Mucosa of rectum (tissue), 2 donors: ENCODE measurements at regions not wholly inside any gene's neighbourhood (a gene's known extent, or its start where the extent isn't known, plus 50 kb on each side); places are given as distances from the start of the nearest gene placed in this dataset.
A peak's percentile ranks its signal among the peaks of the same experiment; 100 is the strongest.

Source experiments
- H3K27ac ChIP-seq, 2 donors: one replicate each; pipeline ENCODE4 v1.7.0; 2013; ENCODE audit warnings: inconsistent platforms in 2 of 2, low read depth in 2 of 2, low read length in 2 of 2
- H3K27me3 ChIP-seq, 2 donors: one replicate each; pipeline ENCODE4 v1.7.0; 2013; ENCODE audit warnings: low read length in 2 of 2; ENCODE audit not compliant: control insufficient read depth in 2 of 2, insufficient read depth in 2 of 2
- H3K36me3 ChIP-seq, 2 donors: one replicate each; pipeline ENCODE4 v1.7.0; 2013; ENCODE audit warnings: low read length in 2 of 2; ENCODE audit not compliant: control insufficient read depth in 2 of 2, insufficient read depth in 2 of 2
- H3K4me1 ChIP-seq, 2 donors: one replicate each; pipeline ENCODE4 v1.7.0; 2013; ENCODE audit warnings: low read length in 2 of 2, mild to moderate bottlenecking in 1 of 2; ENCODE audit not compliant: control insufficient read depth in 2 of 2, insufficient read depth in 2 of 2
- H3K4me3 ChIP-seq, 2 donors: one replicate each; pipeline ENCODE4 v1.7.0; 2013; ENCODE audit warnings: low read length in 2 of 2
- H3K9ac ChIP-seq, 2 donors: one replicate each; pipeline ENCODE4 v1.7.0; 2013; ENCODE audit warnings: low read length in 2 of 2, low read depth in 1 of 2, mild to moderate bottlenecking in 1 of 2
- H3K9me3 ChIP-seq, 2 donors: one replicate each; pipeline ENCODE4 v1.7.0; 2013; ENCODE audit warnings: low read length in 2 of 2; ENCODE audit not compliant: control insufficient read depth in 2 of 2
- donor health status: healthy.
- donor health status: Normal muscosa, but diverticular disease.

DNA sequence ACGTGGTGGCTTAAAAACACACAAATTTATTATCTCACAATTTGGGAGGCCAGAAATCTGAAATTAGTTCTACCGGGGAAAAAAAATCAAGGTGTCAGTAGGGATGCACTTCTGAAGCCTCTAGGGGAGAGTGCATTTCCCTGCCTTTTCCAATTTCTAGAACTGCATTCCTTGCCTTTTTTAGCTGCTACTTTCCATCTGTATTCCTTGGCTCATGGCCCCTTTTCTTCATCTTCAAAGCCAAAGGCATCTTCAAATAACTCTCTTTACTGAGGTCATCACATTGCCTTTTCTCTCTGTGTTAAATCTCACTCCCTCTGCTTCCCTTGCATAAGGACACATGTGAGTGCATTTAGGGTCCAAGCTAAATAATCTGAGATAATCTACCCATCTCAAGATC, 69.5 kb upstream of the NEO1 start:
- H3K27ac ChIP-seq: no peak overlapping the region
- no peaks in the 10 kb centered on the region for H3K4me1 ChIP-seq
- H3K9ac ChIP-seq: no peak overlapping the region
- H3K27me3 ChIP-seq: no peaks in the 10 kb centered on the region
- no peak overlapping the region for H3K4me3 ChIP-seq
- H3K9me3 ChIP-seq: no peaks in the 10 kb centered on the region
- no peaks in the 10 kb centered on the region for H3K36me3 ChIP-seq

DNA sequence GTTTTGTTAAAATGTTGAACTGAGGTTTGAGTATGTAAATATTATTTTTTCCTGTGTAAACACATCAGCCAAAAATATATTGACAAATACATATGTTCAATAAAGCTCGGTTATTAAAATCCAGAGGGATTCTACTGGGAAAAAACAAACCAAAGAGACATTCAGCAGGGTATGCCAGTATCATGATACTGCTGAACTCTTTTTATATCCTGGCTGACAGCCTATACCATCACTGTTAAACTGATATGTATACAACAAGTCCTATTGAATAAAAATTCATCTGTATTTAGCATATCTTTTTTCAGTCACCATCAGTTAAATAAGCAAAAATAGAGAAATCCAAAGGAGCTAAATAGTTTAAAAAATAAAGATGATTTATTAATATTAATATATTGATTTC, 71.6 kb upstream of the NEO1 start:
- Histone ChIP-seq H3K9ac (no peak overlapping the region), H3K27me3 (no peaks in the 10 kb centered on the region)

DNA sequence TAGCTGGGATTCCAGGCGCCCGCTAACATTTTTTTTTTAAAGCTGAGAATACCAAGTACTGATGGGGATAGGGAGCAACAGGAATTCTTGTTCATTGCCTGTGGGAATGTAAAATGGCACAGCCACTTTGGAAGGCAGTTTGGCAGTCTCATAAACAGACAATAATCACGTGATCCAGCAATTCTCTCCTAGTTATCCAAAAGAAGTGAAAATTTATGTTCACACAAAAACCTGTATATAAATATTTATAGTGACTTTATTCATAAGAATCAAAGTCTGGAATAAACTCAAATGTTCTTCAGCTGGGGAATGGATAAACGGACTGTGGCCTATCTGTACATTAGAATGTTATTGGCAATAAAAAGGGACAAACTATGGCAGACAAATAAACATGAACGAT, 72.5 kb upstream of the NEO1 start:
- Histone ChIP-seq H3K36me3 (no peaks in the 10 kb centered on the region), H3K9ac (no peak overlapping the region), H3K27me3 (no peaks in the 10 kb centered on the region), H3K4me1 (no peaks in the 10 kb centered on the region), H3K4me3 (no peak overlapping the region), H3K9me3 (no peaks in the 10 kb centered on the region), H3K27ac (no peak overlapping the region)

More for the DNA sequence above, 71.6 kb upstream of the NEO1 start:
- H3K4me3 ChIP-seq: no peak overlapping the region
- no peak overlapping the region for H3K27ac ChIP-seq
- H3K9me3 ChIP-seq: no peaks in the 10 kb centered on the region
- H3K4me1 ChIP-seq: no peaks in the 10 kb centered on the region
- no peaks in the 10 kb centered on the region for H3K36me3 ChIP-seq

DNA sequence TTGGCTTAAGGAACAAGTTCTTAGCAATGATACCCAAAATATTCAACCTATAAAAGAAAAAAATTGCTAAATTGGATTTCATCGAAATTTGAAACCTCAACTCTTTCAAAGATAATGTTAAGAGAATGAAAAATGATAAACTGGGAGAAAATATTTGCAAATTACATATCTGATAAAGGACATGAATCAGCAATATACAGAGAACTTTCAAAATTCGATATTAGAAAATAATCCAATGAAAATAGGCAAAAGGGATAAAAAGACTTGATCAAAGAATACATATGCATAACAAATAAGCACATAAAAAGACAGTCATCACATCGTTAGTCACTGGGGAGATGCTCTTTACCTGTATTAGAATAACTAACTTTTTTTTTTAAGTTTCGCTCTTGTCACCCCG, 73.0 kb upstream of the NEO1 start:
- Histone ChIP-seq H3K9ac (no peak overlapping the region), H3K4me1 (no peaks in the 10 kb centered on the region), H3K27me3 (no peaks in the 10 kb centered on the region), H3K9me3 (no peaks in the 10 kb centered on the region), H3K4me3 (no peak overlapping the region), H3K27ac (no peak overlapping the region), H3K36me3 (no peaks in the 10 kb centered on the region)

DNA sequence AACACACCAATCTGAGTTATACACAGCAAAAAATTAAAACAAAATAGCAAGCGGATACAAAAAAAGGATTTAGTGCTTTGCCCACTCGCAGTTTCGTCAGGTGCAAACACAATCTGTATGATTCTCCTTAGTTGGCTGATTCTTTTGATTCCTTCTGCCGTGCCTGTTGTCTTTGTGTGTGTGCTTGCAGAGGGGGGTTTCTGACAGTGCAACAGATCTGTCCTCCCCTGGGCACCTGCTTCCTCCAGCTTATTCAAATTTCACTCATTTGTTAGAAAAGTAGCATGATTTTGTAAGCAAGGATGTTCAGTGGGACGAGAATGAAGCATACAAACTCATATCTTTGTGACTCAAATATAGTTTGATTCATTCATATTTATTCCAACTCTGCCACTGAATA, 74.0 kb upstream of the NEO1 start:
- Histone ChIP-seq H3K4me3 (no peak overlapping the region), H3K4me1 (no peaks in the 10 kb centered on the region), H3K27me3 (no peaks in the 10 kb centered on the region), H3K27ac (no peak overlapping the region), H3K36me3 (no peaks in the 10 kb centered on the region), H3K9ac (no peak overlapping the region), H3K9me3 (no peaks in the 10 kb centered on the region)

DNA sequence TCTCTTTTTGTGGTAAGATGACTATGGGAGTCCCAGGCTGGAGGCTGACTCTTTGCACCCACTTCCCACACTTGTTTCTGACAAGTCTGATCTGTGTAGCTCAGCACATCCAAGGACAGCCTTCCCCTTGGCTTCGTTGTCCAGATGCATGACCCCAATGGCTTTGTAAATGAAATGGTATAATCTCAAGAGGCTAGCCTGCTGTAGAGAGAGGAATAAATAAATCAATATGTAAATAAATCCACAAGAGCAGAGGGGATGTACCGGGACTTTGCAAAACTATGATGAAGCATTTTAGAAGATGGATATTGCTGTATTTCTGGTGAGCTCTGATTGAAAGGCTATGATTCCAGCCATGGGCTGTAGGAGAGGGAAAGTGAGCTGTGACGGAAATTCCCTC, 79.9 kb upstream of the NEO1 start:
- H3K9ac ChIP-seq: no peak overlapping the region

DNA sequence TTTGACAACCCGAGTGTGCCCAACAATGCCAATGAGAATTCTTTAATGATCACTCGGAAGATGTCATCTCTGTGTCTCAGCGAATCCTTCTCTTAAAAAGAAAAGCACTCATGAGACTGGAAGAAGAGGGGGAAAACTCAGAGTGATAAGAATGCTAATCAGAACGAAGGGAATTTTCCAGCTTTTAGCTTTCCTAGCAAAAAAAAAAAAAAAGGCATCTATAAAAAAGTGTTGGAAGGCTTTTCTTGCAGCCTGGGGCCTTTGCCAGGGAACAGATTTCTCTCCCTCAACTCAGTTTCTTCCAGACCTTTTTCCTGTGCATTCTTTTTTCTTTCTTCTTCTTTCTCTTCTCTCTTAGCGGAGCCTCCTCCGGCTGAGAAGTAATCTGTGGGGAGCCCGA, 80.5 kb upstream of the NEO1 start:
- H3K36me3 ChIP-seq: no peaks in the 10 kb centered on the region
- H3K9me3 ChIP-seq: no peaks in the 10 kb centered on the region
- peak overlapping the region in 1 of 2 donors; percentile 20 for H3K27ac ChIP-seq
- peak overlapping the region in 1 of 2 donors; percentile 32 for H3K4me3 ChIP-seq
- peaks cover 13 to 19% of the 10 kb centered on the region in 2 donors for H3K4me1 ChIP-seq
- H3K9ac ChIP-seq: no peak overlapping the region
- H3K27me3 ChIP-seq: peaks cover 0 to 3% of the 10 kb centered on the region in 2 donors

More for the DNA sequence above, 79.9 kb upstream of the NEO1 start:
- Histone ChIP-seq H3K27ac (no peak overlapping the region), H3K4me1 (peaks cover 12 to 17% of the 10 kb centered on the region in 2 donors), H3K9me3 (no peaks in the 10 kb centered on the region), H3K36me3 (no peaks in the 10 kb centered on the region), H3K27me3 (peaks cover 0 to 3% of the 10 kb centered on the region in 2 donors), H3K4me3 (no peak overlapping the region)

DNA sequence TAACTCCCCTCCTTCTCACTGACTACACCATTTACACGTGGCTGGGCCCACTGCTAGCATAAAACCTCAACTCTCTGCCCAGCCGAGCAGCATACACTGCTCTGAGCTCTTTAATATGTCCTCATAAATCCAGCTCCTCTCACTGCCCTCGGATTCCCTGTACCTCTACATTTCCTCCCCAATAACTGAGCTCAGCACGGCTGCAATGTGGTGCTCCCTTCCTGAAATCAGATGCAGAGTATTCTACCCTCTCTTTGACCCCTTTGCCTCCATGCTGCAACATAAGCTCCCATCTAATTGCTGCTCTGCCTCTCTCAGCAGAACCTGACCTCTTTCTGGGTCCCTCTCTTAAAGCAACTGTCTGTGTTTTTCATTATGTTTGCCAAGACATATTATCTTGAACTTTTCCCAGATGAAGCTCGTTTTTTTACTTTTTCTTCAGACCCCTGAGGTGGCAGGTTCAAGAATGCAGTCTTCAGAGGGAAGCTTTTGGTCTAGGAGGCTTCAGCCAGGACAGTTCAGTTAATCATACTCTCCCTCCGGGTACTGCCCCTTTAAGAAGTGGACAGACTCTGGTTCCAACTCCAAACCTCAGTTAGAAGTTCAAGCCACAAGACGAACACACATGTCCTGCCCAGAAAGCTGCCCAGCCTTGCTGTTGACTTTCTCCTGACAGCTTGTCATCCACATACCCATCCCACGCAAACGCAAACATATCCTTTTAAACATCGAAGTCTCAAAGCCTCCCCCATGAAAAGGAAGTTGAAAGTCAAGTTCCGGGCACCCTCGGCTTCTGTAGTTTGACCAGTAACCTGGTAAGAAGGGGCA, 81.1 kb upstream of the NEO1 start:
- peak overlapping the region in 1 of 2 donors; percentile 32 for H3K4me3 ChIP-seq
- no peaks in the 10 kb centered on the region for H3K9me3 ChIP-seq
- peaks cover 0 to 3% of the 10 kb centered on the region in 2 donors for H3K27me3 ChIP-seq
- peak overlapping the region in 1 of 2 donors; percentile 20 for H3K27ac ChIP-seq
- no peak overlapping the region for H3K9ac ChIP-seq
- H3K4me1 ChIP-seq: peaks cover 13 to 19% of the 10 kb centered on the region in 2 donors
- H3K36me3 ChIP-seq: no peaks in the 10 kb centered on the region

DNA sequence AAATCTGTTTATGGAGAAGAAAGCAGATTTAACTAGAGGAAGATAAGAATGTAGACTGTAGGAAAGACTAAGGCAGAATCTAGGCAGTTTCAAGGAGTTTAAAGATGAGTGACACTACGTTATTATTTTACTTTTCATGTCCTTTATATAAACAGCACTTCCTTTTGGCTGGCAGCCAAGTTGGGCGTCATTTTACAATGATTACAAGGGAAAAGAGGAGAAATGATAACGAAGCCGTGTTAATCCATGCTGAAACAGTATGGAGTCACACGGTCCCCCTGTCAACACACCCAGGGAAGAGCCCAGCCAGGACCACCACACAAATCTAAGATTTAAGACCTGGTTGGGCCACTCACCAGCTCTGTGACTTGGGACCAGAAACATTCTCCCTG, 83.7 kb upstream of the NEO1 start:
- Histone ChIP-seq H3K4me1 (peaks cover 15 to 22% of the 10 kb centered on the region in 2 donors), H3K27me3 (peaks cover 0 to 3% of the 10 kb centered on the region in 2 donors), H3K27ac (peak overlapping the region; percentile 54 to 62)

DNA sequence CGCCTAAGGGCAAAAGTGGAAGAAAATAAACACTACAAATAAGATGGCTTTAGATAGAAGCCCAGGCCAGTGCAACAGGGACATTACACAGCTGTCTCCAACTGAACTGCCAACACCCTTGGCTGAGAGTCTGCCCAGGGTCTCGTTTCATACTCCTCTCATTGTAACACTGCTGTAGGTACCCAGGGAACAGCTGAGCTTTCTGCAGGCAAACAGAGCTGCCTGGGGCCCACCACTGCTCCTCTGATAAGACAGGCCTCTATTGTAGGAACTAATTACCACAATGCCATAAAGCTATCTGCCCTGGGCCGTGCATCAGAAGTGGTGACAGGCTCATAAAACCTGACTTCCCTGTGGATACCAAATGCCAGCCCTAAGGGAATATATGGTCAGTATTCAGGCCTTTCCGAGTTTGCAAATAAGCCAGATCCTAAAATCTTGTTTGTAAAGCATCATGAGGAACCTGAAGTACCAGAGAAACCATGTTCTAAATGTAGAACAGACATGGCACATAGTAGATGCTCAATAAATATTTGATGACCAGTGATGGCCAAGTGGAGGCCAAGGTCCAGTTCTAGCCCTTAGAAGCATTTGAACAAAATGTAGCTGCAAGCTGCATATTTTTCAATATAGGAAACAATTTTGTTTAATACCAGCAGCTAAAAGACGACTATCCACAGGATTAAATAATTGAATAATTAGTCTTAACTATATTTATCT, 84.3 kb upstream of the NEO1 start:
- Histone ChIP-seq H3K4me3 (no peak overlapping the region), H3K36me3 (no peaks in the 10 kb centered on the region), H3K9ac (peak overlapping the region in 1 of 2 donors; percentile 11), H3K27ac (peak overlapping the region; percentile 54 to 62), H3K4me1 (peaks cover 15 to 26% of the 10 kb centered on the region in 2 donors), H3K27me3 (peaks cover 0 to 3% of the 10 kb centered on the region in 2 donors), H3K9me3 (peaks cover 0 to 2% of the 10 kb centered on the region in 2 donors)

More for the DNA sequence above, 83.7 kb upstream of the NEO1 start:
- Histone ChIP-seq H3K36me3 (no peaks in the 10 kb centered on the region), H3K9me3 (no peaks in the 10 kb centered on the region), H3K4me3 (no peak overlapping the region), H3K9ac (peak overlapping the region in 1 of 2 donors; percentile 11)
